22Rv1 (cell line): ENCODE measurements at regions not wholly inside any gene's neighbourhood (a gene's known extent, or its start where the extent isn't known, plus 50 kb on each side); places are given as distances from the start of the nearest gene placed in this dataset.

ENCODE experiments used
- H3K27ac ChIP-seq: fragments of 450-650 bp; 2 replicates; pipeline ENCODE4 v1.5.1; 2017
- CTCF ChIP-seq: fragments of 450-650 bp; IDR thresholded peaks from 2 replicates; pipeline ENCODE4 v1.5.1; 2017; ENCODE audit warnings: mild to moderate bottlenecking
- ZFX ChIP-seq: fragments of 450-650 bp; IDR thresholded peaks from 2 replicates; pipeline ENCODE4 v1.6.1; 2017; ENCODE audit warnings: antibody characterized with exemption, borderline replicate concordance

DNA sequence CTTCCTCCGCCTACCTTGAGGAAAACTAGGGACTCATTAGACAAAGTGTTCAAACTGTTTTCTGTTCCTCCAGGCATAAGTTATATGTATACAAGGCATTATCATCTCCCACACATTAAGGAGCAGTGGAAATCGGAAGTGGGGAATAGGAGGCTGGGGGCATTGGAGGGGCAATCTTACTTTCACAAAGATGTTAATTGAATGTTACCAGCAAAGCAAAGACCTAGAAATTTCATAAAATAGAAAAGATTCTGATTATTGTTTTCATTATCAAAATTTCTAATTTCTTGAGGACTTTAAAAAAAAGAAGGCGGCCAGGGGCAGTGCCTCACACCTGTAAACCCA lies 501.7 kb upstream of the JARID2 start:
- no peak overlapping the region for H3K27ac ChIP-seq
- TF ChIP-seq ZFX (no peak), CTCF (no peak)

GRCh38 chr6:14746139-14746837 lies 499.6 kb upstream of the JARID2 start:
- no peak overlapping the region for H3K27ac ChIP-seq
- TF ChIP-seq ZFX = no peak
- TF ChIP-seq CTCF = no peak

- no peak for TF ChIP-seq ZFX
- TF ChIP-seq CTCF = no peak
Observed at GRCh38 chr6:14747881-14748520, 497.9 kb upstream of the JARID2 start.

GRCh38 chr6:14748679-14749078 lies 497.2 kb upstream of the JARID2 start:
- TF ChIP-seq ZFX (no peak), CTCF (no peak)
- no peak overlapping the region for H3K27ac ChIP-seq

More at GRCh38 chr6:14747881-14748520, 497.9 kb upstream of the JARID2 start:
- H3K27ac ChIP-seq = no peak overlapping the region

- H3K27ac ChIP-seq = no peak overlapping the region
- TF ChIP-seq ZFX = no peak
- no peak for TF ChIP-seq CTCF
Observed at GRCh38 chr6:14750059-14750661, 495.7 kb upstream of the JARID2 start.

GRCh38 chr6:14751645-14752175 lies 494.2 kb upstream of the JARID2 start:
- H3K27ac ChIP-seq = no peak overlapping the region
- TF ChIP-seq CTCF = no peak
- no peak for TF ChIP-seq ZFX
